ENCODE measurements at regions not wholly inside any gene's neighbourhood (a gene's known extent, or its start where the extent isn't known, plus 50 kb on each side); places are given as distances from the start of the nearest gene placed in this dataset.

DNA sequence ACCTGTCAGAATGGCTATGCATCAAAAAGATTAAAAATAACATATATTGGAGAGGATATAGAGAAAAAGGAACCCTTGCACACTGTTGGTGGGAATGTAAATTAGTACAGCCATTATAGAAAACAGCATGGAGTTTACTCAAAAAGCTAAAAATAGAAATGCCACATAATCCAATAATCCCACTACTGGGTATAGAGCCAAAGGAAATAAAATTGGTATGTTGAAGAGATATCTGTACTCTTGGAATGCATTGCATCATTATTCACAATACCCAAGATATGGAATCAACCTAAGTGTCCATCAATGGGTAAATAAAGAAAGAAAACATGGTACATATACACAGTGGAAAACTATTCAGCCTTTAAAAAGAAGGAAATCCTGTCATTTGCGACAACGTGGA, 77.2 kb downstream of the C1D start:
- H3K4me3 ChIP-seq (ENCODE audit: control insufficient read depth, low read depth, low read length), result no peak overlapping the region
- TF ChIP-seq, protein P1, sequence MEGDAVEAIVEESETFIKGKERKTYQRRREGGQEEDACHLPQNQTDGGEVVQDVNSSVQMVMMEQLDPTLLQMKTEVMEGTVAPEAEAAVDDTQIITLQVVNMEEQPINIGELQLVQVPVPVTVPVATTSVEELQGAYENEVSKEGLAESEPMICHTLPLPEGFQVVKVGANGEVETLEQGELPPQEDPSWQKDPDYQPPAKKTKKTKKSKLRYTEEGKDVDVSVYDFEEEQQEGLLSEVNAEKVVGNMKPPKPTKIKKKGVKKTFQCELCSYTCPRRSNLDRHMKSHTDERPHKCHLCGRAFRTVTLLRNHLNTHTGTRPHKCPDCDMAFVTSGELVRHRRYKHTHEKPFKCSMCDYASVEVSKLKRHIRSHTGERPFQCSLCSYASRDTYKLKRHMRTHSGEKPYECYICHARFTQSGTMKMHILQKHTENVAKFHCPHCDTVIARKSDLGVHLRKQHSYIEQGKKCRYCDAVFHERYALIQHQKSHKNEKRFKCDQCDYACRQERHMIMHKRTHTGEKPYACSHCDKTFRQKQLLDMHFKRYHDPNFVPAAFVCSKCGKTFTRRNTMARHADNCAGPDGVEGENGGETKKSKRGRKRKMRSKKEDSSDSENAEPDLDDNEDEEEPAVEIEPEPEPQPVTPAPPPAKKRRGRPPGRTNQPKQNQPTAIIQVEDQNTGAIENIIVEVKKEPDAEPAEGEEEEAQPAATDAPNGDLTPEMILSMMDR (IDR thresholded peaks at IDR 0.05; ENCODE audit: control insufficient read depth, insufficient read depth, low read depth, low read length, missing control alignments), result no peak
- DNase-seq (ENCODE audit: low read depth), result no peak

DNA sequence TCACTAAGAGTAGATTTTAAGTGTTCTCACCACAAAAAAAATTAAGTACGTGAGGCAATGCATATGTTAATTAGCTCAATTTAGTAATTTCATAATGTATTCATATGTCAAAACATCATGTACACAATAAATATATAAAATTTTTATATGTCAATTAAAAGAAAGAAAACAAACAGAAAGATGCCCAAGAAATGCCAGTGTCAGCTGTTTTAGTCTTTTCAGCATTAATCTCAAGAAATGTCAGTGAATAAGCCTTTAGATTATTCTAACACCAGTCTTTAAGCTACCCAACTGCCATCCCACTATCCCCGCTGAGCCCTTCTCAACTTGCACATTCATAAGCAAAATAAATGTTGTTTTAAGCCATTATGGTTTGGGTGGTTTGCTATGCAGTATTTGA, 76.5 kb downstream of the C1D start:
- no peak overlapping the region for H3K4me3 ChIP-seq (ENCODE audit: control insufficient read depth, low read depth, low read length)
- DNase-seq (ENCODE audit: low read depth), result no peak
- TF ChIP-seq, protein P1 (IDR thresholded peaks at IDR 0.05; ENCODE audit: control insufficient read depth, insufficient read depth, low read depth, low read length, missing control alignments), result no peak
